SK-MEL-5 (cell line): ENCODE measurements at regions not wholly inside any gene's neighbourhood (a gene's known extent, or its start where the extent isn't known, plus 50 kb on each side); places are given as distances from the start of the nearest gene placed in this dataset.
"Not testable (repeated sequence)": the region's sequence is repeated elsewhere in the genome, so short reads cannot be mapped to it uniquely, and the experiment has no call there.

Source experiments
- DNase-seq: peaks from one replicate; pipeline ENCODE4 v3.0.0-alpha.2; 2016; ENCODE audit warnings: low read depth, low spot score
- in situ Hi-C: cut with HindIII; loops from 2 replicates; pipeline ENCODE4 v1.10.0; 2016; ENCODE audit warnings: low sequenced_read_pairs, high pct_unique_total_duplicates, low pct_unique_long_range_greater_than_20kb

DNA sequence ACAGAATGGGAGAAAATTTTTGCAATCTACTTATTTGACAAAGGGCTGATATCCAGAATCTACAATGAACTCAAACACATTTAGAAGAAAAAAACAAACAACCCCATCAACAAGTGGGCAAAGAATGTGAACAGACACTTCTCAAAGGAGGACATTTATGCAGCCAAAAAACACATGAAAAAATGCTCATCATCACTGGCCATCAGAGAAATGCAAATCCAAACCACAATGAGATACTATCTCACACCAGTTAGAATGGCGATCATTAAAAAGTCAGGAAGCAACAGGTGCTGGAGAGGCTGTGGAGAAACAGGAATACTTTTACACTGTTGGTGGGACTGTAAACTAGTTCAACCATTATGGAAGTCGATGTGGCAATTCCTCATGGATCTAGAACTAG lies 767.0 kb downstream of the GRXCR1 start:
- DNase-seq, in situ Hi-C loops: not testable (repeated sequence)

DNA sequence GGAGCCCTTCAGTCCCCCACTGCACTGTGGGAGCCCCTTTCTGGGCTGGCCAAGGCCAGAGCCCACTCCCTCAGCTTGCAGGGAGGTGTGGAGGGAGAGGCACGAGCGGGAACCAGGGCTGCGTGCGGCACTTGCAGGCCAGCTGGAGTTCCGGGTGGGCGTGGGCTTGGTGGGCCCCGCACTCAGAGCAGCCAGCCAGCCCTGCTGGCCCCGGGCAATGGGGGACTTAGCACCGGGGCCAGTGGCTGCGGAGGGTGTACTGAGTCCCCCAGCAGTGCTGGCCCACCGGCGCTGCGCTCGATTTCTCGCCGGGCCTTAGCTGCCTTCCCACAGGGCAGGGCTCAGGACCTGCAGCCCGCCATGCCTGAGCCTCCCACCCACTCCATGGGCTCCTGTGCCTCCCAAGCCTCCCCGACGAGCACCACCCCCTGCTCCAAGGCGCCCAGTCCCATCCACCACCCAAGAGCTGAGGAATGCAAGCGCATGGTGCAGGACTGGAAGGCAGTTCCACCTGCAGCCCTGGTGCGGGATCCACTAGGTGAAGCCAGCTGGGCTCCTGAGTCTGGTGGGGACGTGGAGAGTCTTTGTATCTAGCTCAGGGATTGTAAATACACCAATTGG lies 776.2 kb downstream of the KCTD8 start:
- in situ Hi-C loops = not testable (repeated sequence)

DNA sequence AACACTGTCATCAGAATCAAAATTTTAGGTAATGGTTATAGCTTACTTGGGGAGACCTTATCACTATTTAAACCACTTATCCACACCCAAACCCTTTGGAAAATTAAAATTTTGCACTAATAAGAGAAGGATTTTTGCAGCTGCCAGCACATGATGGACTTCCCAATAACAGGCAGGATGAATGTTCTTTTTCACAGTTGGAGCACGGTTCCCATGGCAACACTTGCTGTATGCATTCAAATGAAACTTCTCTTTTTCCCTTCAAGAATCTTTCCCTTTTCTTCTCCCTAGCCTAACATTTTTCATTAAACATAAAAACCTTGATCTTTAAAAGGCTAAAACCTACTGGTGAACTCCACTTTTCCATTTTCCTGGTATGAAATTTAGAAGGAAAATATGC lies 768.2 kb downstream of the KCTD8 start:
- no peak for DNase-seq
- in situ Hi-C loops = no loop called here

More for the DNA sequence above, 776.2 kb downstream of the KCTD8 start:
- not testable (repeated sequence) for DNase-seq

DNA sequence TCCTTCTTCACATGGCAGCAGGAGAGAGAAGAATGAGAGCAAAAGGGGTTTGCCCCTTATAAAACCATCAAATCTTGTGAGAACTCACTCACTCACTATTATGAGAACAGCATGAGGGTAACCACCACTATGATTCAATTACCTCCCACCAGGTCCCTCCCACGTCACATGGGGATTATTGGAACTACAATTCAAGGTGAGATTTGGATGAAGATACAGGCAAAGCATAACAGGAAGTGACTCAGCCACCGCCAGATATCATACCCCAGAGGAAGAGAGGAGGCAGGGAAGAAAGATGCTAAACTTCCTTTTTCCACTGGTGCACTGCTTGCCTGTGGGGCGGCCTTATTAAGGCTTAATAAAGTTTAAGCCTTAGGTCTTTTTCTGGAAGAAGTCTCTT lies 766.1 kb downstream of the KCTD8 start:
- DNase-seq = no peak
- in situ Hi-C loops = no loop called here

- in situ Hi-C loops = no loop called here
- no peak for DNase-seq
Measured at GRCh38 chr4:43690116-43690515, 758.5 kb downstream of the KCTD8 start.

DNA sequence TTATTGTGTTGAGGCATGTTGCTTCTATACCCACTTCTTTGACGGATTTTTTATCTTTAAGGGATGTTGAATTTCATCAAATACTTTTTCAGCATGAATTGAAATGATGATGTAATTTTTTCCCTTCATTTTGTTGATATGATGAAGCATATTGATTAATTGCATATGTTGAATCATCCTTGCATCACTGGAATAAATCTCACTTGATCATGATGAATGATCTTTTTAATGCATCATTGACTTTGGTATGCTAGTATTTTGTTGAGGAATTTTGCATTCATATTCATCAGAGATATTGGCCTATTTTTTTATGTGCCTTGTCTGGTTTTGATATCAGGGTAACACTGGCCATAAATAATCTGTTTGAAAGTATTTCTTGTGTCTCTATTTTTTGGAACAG lies 754.7 kb downstream of the KCTD8 start:
- in situ Hi-C loops = no loop called here
- DNase-seq = no peak

DNA sequence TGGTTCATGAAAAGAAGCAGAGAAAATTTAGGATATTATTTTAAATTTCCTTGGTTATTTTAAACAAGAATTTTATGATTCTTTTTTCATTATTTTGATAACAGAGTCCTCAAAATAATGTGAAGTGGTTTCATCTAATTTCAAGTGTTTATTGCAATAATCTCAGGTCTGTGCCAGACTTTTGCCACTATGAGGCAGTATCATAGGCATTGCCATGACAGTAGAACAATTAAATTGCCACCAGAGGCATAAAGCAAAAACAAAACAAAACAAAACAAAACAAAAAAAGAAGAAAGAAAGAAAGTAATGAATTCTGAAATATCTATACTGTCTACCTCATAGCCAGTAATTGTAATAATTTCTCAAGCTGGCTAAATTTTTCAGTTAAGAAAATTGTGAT lies 739.2 kb downstream of the KCTD8 start:
- in situ Hi-C loops = no loop called here

DNA sequence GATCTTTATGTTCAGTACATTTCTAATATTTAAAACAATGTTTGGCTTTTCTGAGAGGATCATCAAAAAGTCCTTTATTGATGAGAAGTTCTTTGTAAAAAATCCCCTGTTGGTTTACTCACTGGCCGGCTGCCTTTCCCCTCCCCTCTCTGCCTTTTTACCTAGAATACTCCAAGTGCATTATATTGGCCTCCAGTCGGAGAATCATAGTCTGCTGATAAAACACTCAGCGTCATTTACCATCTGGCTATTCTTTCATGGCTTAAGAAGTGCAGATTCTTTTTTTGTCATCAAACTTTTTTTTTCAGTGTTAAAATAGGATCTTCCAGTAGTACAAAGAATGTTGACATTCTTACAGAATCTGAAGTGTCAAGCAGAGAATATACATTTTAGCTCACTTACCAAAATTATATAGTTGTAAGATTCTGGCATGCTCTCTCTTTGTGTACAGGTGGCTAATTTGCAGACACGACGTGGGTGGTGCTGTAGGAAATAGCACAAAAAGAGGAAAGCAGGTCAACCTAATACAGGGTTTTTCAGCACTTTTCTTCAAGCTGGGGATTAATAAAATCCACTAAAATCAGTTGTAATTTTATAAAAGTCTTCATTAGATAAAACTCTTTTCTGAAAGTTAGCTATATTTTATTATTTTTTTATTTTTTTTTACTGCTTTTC lies 731.8 kb downstream of the KCTD8 start:
- DNase-seq = no peak
- in situ Hi-C loops = no loop called here

More for the DNA sequence above, 739.2 kb downstream of the KCTD8 start:
- DNase-seq = peak; percentile 12

GRCh38 chr4:43718369-43718768 lies 730.2 kb downstream of the KCTD8 start:
- in situ Hi-C loops = no loop called here
- DNase-seq = no peak

GRCh38 chr4:43732829-43733426 lies 715.7 kb downstream of the KCTD8 start:
- DNase-seq = no peak
- in situ Hi-C loops = no loop called here

- in situ Hi-C loops = no loop called here
- DNase-seq = no peak
Measured at GRCh38 chr4:43742083-43742482, 706.5 kb downstream of the KCTD8 start.

GRCh38 chr4:43754566-43754965 lies 694.0 kb downstream of the KCTD8 start:
- no peak for DNase-seq
- in situ Hi-C loops = no loop called here

DNA sequence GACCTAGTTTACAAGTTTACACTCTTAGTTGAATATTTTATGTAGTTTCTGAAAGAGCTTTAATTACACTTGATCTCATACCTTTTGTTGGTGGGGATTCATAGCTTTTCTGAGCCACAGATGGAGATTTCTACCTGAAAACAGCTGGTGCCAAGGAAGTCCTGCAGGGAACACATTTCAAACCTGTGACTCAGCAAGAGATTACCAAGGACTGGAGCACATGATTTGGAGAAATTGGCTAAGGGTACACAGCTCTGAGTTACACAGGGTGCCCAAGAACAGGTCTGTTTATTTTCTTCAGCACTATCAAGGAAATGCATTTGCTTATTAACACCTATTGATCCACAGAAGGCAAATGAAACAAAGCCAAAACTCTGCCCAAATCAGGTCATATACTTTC lies 691.5 kb downstream of the KCTD8 start:
- no peak for DNase-seq
- in situ Hi-C loops = no loop called here

- in situ Hi-C loops = no loop called here
- no peak for DNase-seq
Measured at GRCh38 chr4:43758836-43759235, 689.8 kb downstream of the KCTD8 start.

DNA sequence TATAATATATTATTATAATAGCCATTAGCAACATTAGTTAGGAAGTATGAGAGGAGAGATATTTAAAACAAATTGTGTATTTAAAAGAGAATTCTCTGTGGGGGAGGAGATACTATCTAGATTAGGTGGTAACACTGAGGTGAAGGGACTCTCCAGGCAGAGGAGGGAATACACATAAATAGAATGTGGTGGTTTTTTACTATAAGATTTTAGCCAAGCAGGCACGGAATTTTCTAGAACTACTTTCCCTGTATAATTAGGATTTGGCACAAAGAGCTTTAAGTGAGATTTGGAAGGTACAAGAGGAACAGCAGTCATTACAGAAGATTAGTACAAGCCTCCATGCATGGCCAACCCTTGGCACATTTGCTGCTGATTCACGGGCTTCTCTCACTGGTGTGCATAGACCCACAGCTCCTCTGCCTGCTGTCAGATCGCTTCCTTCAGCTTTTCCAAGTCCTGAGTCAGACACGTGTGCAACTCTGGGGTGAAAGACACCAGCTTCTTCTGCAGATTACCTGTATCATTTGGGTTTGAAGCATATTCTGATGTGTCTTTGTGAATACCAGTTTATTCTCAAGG lies 685.5 kb downstream of the KCTD8 start:
- DNase-seq = peak; percentile 7
- in situ Hi-C loops = no loop called here

GRCh38 chr4:43765514-43765913 lies 683.1 kb downstream of the KCTD8 start:
- no peak for DNase-seq
- in situ Hi-C loops = no loop called here

DNA sequence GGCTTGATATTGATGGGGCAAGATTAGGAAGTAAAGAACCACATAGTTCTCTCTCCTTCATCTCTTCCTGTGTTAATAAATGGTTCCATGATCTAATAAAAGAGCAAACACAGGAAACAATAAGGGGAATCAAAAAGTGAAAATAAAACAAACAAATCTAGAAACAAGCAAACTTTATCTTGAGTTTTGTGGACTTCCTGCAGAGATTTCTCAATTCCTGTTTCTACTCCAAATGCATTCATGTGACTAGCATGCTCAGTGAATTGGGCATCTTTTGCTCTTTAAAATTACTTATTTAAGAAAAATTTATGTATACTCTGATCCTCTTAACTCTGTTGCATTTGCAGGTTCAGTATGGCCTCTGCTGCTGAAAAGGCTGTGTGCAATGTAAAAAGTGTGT lies 682.0 kb downstream of the KCTD8 start:
- in situ Hi-C loops = no loop called here
- no peak for DNase-seq

GRCh38 chr4:43776371-43776770 lies 672.2 kb downstream of the KCTD8 start:
- DNase-seq = peak; percentile 56
- in situ Hi-C loops = no loop called here
